ENCODE measurements at regions not wholly inside any gene's neighbourhood (a gene's known extent, or its start where the extent isn't known, plus 50 kb on each side); places are given as distances from the start of the nearest gene placed in this dataset.

- no peak for TF ChIP-seq POLR2AphosphoS5 (IDR thresholded peaks at IDR 0.05; ENCODE audit: insufficient read depth in 1 of 2, low read depth in 1 of 2)
- no peak for TF ChIP-seq CTCF (IDR thresholded peaks at IDR 0.05)
- TF ChIP-seq POLR2A (IDR thresholded peaks at IDR 0.05), result no peak
- Histone ChIP-seq H3K4me3 (no peak overlapping the region), H3K4me1 (no peaks in the 10 kb centered on the region), H3K27ac (no peak overlapping the region), H3K9me3 (no peaks in the 10 kb centered on the region), H3K27me3 (no peaks in the 10 kb centered on the region), H3K36me3 (no peaks in the 10 kb centered on the region)
- DNase-seq (ENCODE audit: extremely low spot score in 2 of 2), result no peak
- intact Hi-C loops (cut with DNase I), result no loop called here
These were observed 214.4 kb downstream of the METTL4 start for GRCh38 chr18:2356906-2357305.

- DNase-seq (ENCODE audit: extremely low spot score in 2 of 2), result no peak
- no peaks in the 10 kb centered on the region for H3K9me3 ChIP-seq
- no peak overlapping the region for H3K4me3 ChIP-seq
- no peak for TF ChIP-seq POLR2A (IDR thresholded peaks at IDR 0.05)
- no peaks in the 10 kb centered on the region for H3K36me3 ChIP-seq
- H3K27ac ChIP-seq, result no peak overlapping the region
- H3K4me1 ChIP-seq, result no peaks in the 10 kb centered on the region
- no peaks in the 10 kb centered on the region for H3K27me3 ChIP-seq
- intact Hi-C loops (cut with DNase I), result no loop called here
These were observed 210.4 kb downstream of the METTL4 start for GRCh38 chr18:2360861-2361260.

- DNase-seq (ENCODE audit: extremely low spot score in 2 of 2), result no peak
- Histone ChIP-seq H3K27me3 (no peaks in the 10 kb centered on the region), H3K4me3 (no peak overlapping the region), H3K27ac (no peak overlapping the region), H3K4me1 (no peaks in the 10 kb centered on the region), H3K9me3 (no peaks in the 10 kb centered on the region), H3K36me3 (no peaks in the 10 kb centered on the region)
- TF ChIP-seq POLR2AphosphoS5 (IDR thresholded peaks at IDR 0.05; ENCODE audit: insufficient read depth in 1 of 2, low read depth in 1 of 2) (no peak), POLR2A (IDR thresholded peaks at IDR 0.05) (no peak), CTCF (IDR thresholded peaks at IDR 0.05) (no peak)
- intact Hi-C loops (cut with DNase I), result no loop called here
These were observed 203.2 kb downstream of the METTL4 start for GRCh38 chr18:2368102-2368501.

GRCh38 chr18:2376707-2377106, 194.6 kb downstream of the METTL4 start:
- Histone ChIP-seq H3K4me3 (no peak overlapping the region), H3K27ac (no peak overlapping the region), H3K27me3 (no peaks in the 10 kb centered on the region), H3K9me3 (no peaks in the 10 kb centered on the region), H3K4me1 (no peaks in the 10 kb centered on the region), H3K36me3 (no peaks in the 10 kb centered on the region)
- DNase-seq (ENCODE audit: extremely low spot score in 2 of 2), result no peak
- intact Hi-C loops (cut with DNase I), result no loop called here
- no peak for TF ChIP-seq POLR2A (IDR thresholded peaks at IDR 0.05)
- no peak for TF ChIP-seq POLR2AphosphoS5 (IDR thresholded peaks at IDR 0.05; ENCODE audit: insufficient read depth in 1 of 2, low read depth in 1 of 2)
- no peak for TF ChIP-seq CTCF (IDR thresholded peaks at IDR 0.05)

DNA sequence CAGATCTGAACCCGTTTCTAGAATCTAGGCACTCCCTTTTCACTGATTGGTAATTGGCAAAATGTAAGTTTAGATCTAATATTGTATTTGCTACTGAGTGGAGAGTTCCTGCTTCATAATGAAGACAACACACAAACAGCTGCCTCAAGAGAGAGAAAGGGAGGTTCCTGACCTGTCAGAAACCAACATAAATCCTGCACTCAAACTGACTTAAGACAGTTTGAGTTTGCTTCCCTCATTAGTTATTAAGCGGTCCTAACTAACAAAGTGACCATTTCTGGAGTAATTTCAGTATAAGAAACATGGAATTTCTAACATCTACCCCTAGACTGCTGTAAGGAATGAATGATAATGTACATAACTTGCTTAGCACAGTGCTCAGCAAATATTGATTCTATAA, 191.2 kb downstream of the METTL4 start:
- intact Hi-C loops (cut with DNase I), result no loop called here
- no peak overlapping the region for H3K27ac ChIP-seq
- H3K27me3 ChIP-seq, result no peaks in the 10 kb centered on the region
- no peak overlapping the region for H3K4me3 ChIP-seq
- H3K36me3 ChIP-seq, result no peaks in the 10 kb centered on the region
- no peaks in the 10 kb centered on the region for H3K4me1 ChIP-seq
- no peak for DNase-seq (ENCODE audit: extremely low spot score in 2 of 2)
- TF ChIP-seq CTCF (IDR thresholded peaks at IDR 0.05), result no peak
- no peak for TF ChIP-seq POLR2A (IDR thresholded peaks at IDR 0.05)
- TF ChIP-seq POLR2AphosphoS5 (IDR thresholded peaks at IDR 0.05; ENCODE audit: insufficient read depth in 1 of 2, low read depth in 1 of 2), result no peak
- H3K9me3 ChIP-seq, result no peaks in the 10 kb centered on the region

DNA sequence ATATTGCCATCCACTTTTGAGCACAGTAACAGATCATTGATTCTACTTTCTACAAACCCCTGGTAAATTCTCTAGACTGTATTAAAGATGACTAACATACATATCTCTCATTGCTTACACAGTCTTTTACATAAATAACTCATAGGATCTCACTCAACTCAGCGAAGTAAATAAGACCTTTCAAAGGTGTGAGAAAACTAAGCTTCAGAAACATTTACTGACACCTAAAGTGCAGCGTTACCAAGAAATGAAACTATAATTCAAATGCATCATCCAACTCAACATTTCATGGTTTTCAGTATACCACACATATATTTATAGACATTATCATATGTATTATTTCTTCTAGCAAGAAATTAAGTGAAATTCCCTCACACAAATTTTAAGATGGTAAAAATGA, 189.8 kb downstream of the METTL4 start:
- H3K4me3 ChIP-seq, result no peak overlapping the region
- no peak for DNase-seq (ENCODE audit: extremely low spot score in 2 of 2)
- H3K27ac ChIP-seq, result no peak overlapping the region
- H3K36me3 ChIP-seq, result no peaks in the 10 kb centered on the region
- H3K27me3 ChIP-seq, result no peaks in the 10 kb centered on the region
- no peaks in the 10 kb centered on the region for H3K9me3 ChIP-seq
- no peaks in the 10 kb centered on the region for H3K4me1 ChIP-seq
- intact Hi-C loops (cut with DNase I), result no loop called here
- TF ChIP-seq CTCF (IDR thresholded peaks at IDR 0.05) (no peak), POLR2A (IDR thresholded peaks at IDR 0.05) (no peak), POLR2AphosphoS5 (IDR thresholded peaks at IDR 0.05; ENCODE audit: insufficient read depth in 1 of 2, low read depth in 1 of 2) (no peak)
